Spleen (tissue), 7 donors: ENCODE measurements at regions not wholly inside any gene's neighbourhood (a gene's known extent, or its start where the extent isn't known, plus 50 kb on each side); places are given as distances from the start of the nearest gene placed in this dataset.

Experiments
- CTCF ChIP-seq, 11 experiments: fragments of 200-600 bp in 7 of 11; fragments of 450-650 bp in 4 of 11; sonication (generic) in 4 of 11; IDR thresholded peaks in 8 of 11; conservative IDR thresholded peaks in 3 of 11; 1 replicate in 7 of 11; 2 replicates in 4 of 11; pipeline versions ENCODE4 v1.4.0 to v1.8.0; 2016 to 2021; ENCODE audit warnings: antibody characterized with exemption in 11 of 11, inconsistent platforms in 4 of 11, mild to moderate bottlenecking in 1 of 11
- POLR2A ChIP-seq, 3 donors: fragments of 450-650 bp; IDR thresholded peaks; one replicate each; pipeline ENCODE4 v1.5.1; 2017; ENCODE audit warnings: antibody characterized with exemption in 3 of 3, mild to moderate bottlenecking in 1 of 3
- POLR2AphosphoS5 ChIP-seq, 3 donors: sonication (generic); formaldehyde crosslinking; IDR thresholded peaks; one replicate each; pipeline ENCODE4 v1.5.1; 2017; ENCODE audit warnings: antibody characterized with exemption in 3 of 3
- donor health status: DM: no; HTN: no; CAD: no; lungs with moderate emphysema.
- donor health status: DM: no; HTN: no; CAD: no.
- donor health status: DM: no; HTN: no; CAD: no.

DNA sequence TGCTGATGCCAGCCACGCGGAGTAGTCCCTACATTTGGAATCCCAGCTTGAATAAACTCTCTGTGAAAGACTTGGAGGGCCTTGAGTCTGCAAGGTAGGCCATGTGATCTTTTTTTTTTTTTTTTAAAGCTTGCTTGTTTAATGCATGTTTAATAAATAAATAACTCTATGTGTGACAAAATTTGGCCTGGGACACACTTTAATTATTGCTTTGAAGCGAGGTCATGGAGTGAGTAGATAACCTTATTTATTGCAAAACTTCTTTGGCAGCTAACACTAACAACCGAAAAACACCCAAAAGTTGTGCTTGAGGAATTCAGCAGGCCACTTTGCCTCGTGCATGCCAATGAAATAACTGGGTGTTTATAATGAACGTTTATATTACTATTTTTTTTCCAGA lies 382.2 kb downstream of the FLRT2 start:
- TF ChIP-seq CTCF (IDR thresholded peaks at IDR 0.05 in 8 of 11, conservative IDR thresholded peaks at IDR 0.05 in 3 of 11) (no peak), POLR2AphosphoS5 (IDR thresholded peaks at IDR 0.05) (no peak), POLR2A (IDR thresholded peaks at IDR 0.05) (no peak)
